ENCODE measurements at regions not wholly inside any gene's neighbourhood (a gene's known extent, or its start where the extent isn't known, plus 50 kb on each side); places are given as distances from the start of the nearest gene placed in this dataset.

GRCh38 chr5:58150926-58151325 lies 309.0 kb downstream of the PLK2 start:
- no peak for TF ChIP-seq CTCF (IDR thresholded peaks at IDR 0.05; ENCODE audit: extremely low read depth, missing control alignments)
- DNase-seq (ENCODE audit: low spot score) = no peak

GRCh38 chr5:58149746-58150145 lies 310.1 kb downstream of the PLK2 start:
- TF ChIP-seq CTCF (IDR thresholded peaks at IDR 0.05; ENCODE audit: extremely low read depth, missing control alignments) = no peak
- DNase-seq (ENCODE audit: low spot score) = no peak

GRCh38 chr5:58149345-58149744 lies 310.5 kb downstream of the PLK2 start:
- no peak for DNase-seq (ENCODE audit: low spot score)
- no peak for TF ChIP-seq CTCF (IDR thresholded peaks at IDR 0.05; ENCODE audit: extremely low read depth, missing control alignments)

GRCh38 chr5:58148254-58148775 lies 311.6 kb downstream of the PLK2 start:
- no peak for TF ChIP-seq CTCF (IDR thresholded peaks at IDR 0.05; ENCODE audit: extremely low read depth, missing control alignments)
- no peak for DNase-seq (ENCODE audit: low spot score)

GRCh38 chr5:58145397-58145934 lies 314.4 kb downstream of the PLK2 start:
- TF ChIP-seq CTCF (IDR thresholded peaks at IDR 0.05; ENCODE audit: extremely low read depth, missing control alignments) = no peak
- no peak for DNase-seq (ENCODE audit: low spot score)

- no peak for TF ChIP-seq CTCF (IDR thresholded peaks at IDR 0.05; ENCODE audit: extremely low read depth, missing control alignments)
- no peak for DNase-seq (ENCODE audit: low spot score)
These were observed 316.2 kb downstream of the PLK2 start for GRCh38 chr5:58143727-58144126.

- no peak for TF ChIP-seq CTCF (IDR thresholded peaks at IDR 0.05; ENCODE audit: extremely low read depth, missing control alignments)
- DNase-seq (ENCODE audit: low spot score) = no peak
These were observed 316.7 kb downstream of the PLK2 start for GRCh38 chr5:58143181-58143580.

Data from GM20000 (cell line).